H1 (cell line): ENCODE measurements at regions not wholly inside any gene's neighbourhood (a gene's known extent, or its start where the extent isn't known, plus 50 kb on each side); places are given as distances from the start of the nearest gene placed in this dataset.
A peak's percentile ranks its signal among the peaks of the same experiment; 100 is the strongest.

Source experiments
- CTCF ChIA-PET: fragments of 300-600 bp; sonication (Branson Sonifier 250); formaldehyde crosslinking; loops from one replicate; lab custom pipeline; 2021; ENCODE audit not compliant: partially characterized antibody; lab: Charles Lee
- POLR2A ChIA-PET: fragments of 300-600 bp; sonication (Branson Sonifier 250); formaldehyde crosslinking; loops from one replicate; lab custom pipeline; 2021; ENCODE audit warnings: inconsistent platforms; ENCODE audit not compliant: partially characterized antibody; lab: Charles Lee
- DNase-seq, 2 experiments: peaks; one replicate each; pipeline versions ENCODE4 v3.0.0 to v3.0.0-alpha.2; 2010 to 2022; ENCODE audit warnings: low spot score in 2 of 2, low read depth in 1 of 2, mixed read lengths in 1 of 2
- FAIRE-seq: peaks from 2 replicates; lab custom pipeline; 2011; peaks lifted over from hg19 to GRCh38; lab: Jason Lieb, UNC
- H2AFZ ChIP-seq: 2 replicates; pipeline ENCODE4 v1.8.1; 2012; ENCODE audit warnings: low read length, inconsistent platforms
- H2AK5ac ChIP-seq: 2 replicates; pipeline ENCODE4 v1.6.1; 2013; ENCODE audit warnings: low read depth, low read length
- H2BK120ac ChIP-seq: replicated peaks from 2 replicates; pipeline ENCODE3; 2013; ENCODE audit warnings: low read depth, low read length, inconsistent platforms
- H2BK12ac ChIP-seq: 2 replicates; pipeline ENCODE4 v1.6.1; 2013; ENCODE audit warnings: low read depth, low read length
- H2BK15ac ChIP-seq: 2 replicates; pipeline ENCODE4 v1.6.1; 2013; ENCODE audit warnings: low read length
- H2BK20ac ChIP-seq: 2 replicates; pipeline ENCODE4 v1.6.1; 2013; ENCODE audit warnings: low read length
- H2BK5ac ChIP-seq: 2 replicates; pipeline ENCODE4 v1.6.1; 2013; ENCODE audit warnings: low read depth, low read length
- H3K14ac ChIP-seq: 2 replicates; pipeline ENCODE4 v1.6.1; 2013; ENCODE audit warnings: inconsistent platforms; ENCODE audit not compliant: insufficient read length
- H3K18ac ChIP-seq: 2 replicates; pipeline ENCODE4 v1.6.1; 2013; ENCODE audit warnings: low read length; ENCODE audit errors: extremely low read depth
- H3K23ac ChIP-seq: 2 replicates; pipeline ENCODE4 v1.6.1; 2013; ENCODE audit warnings: inconsistent platforms; ENCODE audit not compliant: insufficient read length
- H3K23me2 ChIP-seq: 2 replicates; pipeline ENCODE4 v1.6.1; 2013; ENCODE audit warnings: low read depth, low read length
- H3K27ac ChIP-seq: 2 replicates; pipeline ENCODE4 v1.6.1; 2011; ENCODE audit warnings: low read depth, low read length, inconsistent platforms
- H3K27me3 ChIP-seq, 4 experiments: replicated peaks in 1 of 4; 1 replicate in 1 of 4; 2 replicates in 3 of 4; pipeline versions ENCODE4 v1.6.1 to v1.8.1; 2011 to 2013; ENCODE audit warnings: low read length in 3 of 4, mild to moderate bottlenecking in 3 of 4, inconsistent platforms in 2 of 4, mixed read lengths in 2 of 4, moderate library complexity in 1 of 4; ENCODE audit not compliant: control insufficient read depth in 3 of 4, insufficient read depth in 3 of 4; ENCODE audit errors: extremely low read depth in 1 of 4
- H3K36me3 ChIP-seq, 4 experiments: 2 replicates each; pipeline versions ENCODE4 v1.6.1 to v1.8.1; 2011 to 2013; ENCODE audit warnings: mild to moderate bottlenecking in 4 of 4, low read length in 3 of 4, moderate library complexity in 2 of 4, control low read depth in 1 of 4, inconsistent platforms in 1 of 4; ENCODE audit not compliant: insufficient read depth in 4 of 4, control insufficient read depth in 2 of 4
- H3K4ac ChIP-seq: replicated peaks from 2 replicates; pipeline ENCODE3; 2013; ENCODE audit warnings: low read length, low read depth, mixed read lengths, inconsistent platforms; ENCODE audit not compliant: insufficient read length
- H3K4me1 ChIP-seq, 4 experiments: replicated peaks in 1 of 4; 1 replicate in 1 of 4; 2 replicates in 3 of 4; pipeline versions ENCODE4 v1.6.1 to v1.8.1; 2011 to 2013; ENCODE audit warnings: low read length in 3 of 4, inconsistent platforms in 2 of 4, mixed read lengths in 1 of 4; ENCODE audit not compliant: insufficient read depth in 4 of 4, control insufficient read depth in 3 of 4
- H3K4me2 ChIP-seq, 2 experiments: 2 replicates each; pipeline versions ENCODE4 v1.6.1 to v1.8.1; 2011 to 2013; ENCODE audit warnings: low read depth in 2 of 2, low read length in 2 of 2, control low read depth in 1 of 2, inconsistent platforms in 1 of 2, mild to moderate bottlenecking in 1 of 2; ENCODE audit not compliant: insufficient read depth in 1 of 2
- H3K4me3 ChIP-seq, 4 experiments: fragments of 200-600, 300-600 bp in 1 of 4; sonication (generic), shearing (Covaris generic), sonication (Bioruptor Twin) in 1 of 4; 2 replicates each; pipeline versions ENCODE4 v1.5.1 to v1.8.1; 2011 to 2016; ENCODE audit warnings: low read length in 4 of 4, low read depth in 3 of 4, control low read depth in 2 of 4, inconsistent platforms in 2 of 4, mild to moderate bottlenecking in 2 of 4, mixed read lengths in 1 of 4, moderate library complexity in 1 of 4; ENCODE audit not compliant: insufficient read depth in 2 of 4; ENCODE audit errors: extremely low read depth in 1 of 4
- H3K56ac ChIP-seq: replicated peaks from 2 replicates; pipeline ENCODE3; 2013; ENCODE audit warnings: low read depth, mild to moderate bottlenecking, mixed read lengths, low read length, inconsistent platforms; ENCODE audit not compliant: insufficient read length
- H3K79me1 ChIP-seq: 2 replicates; pipeline ENCODE4 v1.6.1; 2013; ENCODE audit warnings: low read depth, low read length, control low read depth
- H3K79me2 ChIP-seq, 2 experiments: 2 replicates each; pipeline versions ENCODE4 v1.6.1 to v1.8.1; 2012 to 2013; ENCODE audit warnings: low read length in 2 of 2, mild to moderate bottlenecking in 2 of 2, inconsistent platforms in 1 of 2; ENCODE audit not compliant: insufficient read depth in 2 of 2, control insufficient read depth in 1 of 2
- H3K9ac ChIP-seq, 4 experiments: replicated peaks in 1 of 4; 1 replicate in 1 of 4; 2 replicates in 3 of 4; pipeline versions ENCODE4 v1.6.1 to v1.8.1; 2011 to 2013; ENCODE audit warnings: low read depth in 3 of 4, low read length in 3 of 4, control low read depth in 2 of 4, mild to moderate bottlenecking in 2 of 4, moderate library complexity in 2 of 4, inconsistent platforms in 1 of 4; ENCODE audit errors: extremely low read depth in 1 of 4
- H3K9me3 ChIP-seq, 2 experiments: 2 replicates each; pipeline versions ENCODE4 v1.6.1 to v1.8.1; 2012 to 2013; ENCODE audit warnings: mild to moderate bottlenecking in 2 of 2, moderate library complexity in 2 of 2, control low read depth in 1 of 2, inconsistent platforms in 1 of 2, low read depth in 1 of 2, low read length in 1 of 2, mixed read lengths in 1 of 2; ENCODE audit not compliant: insufficient read depth in 2 of 2
- H4K20me1 ChIP-seq, 2 experiments: replicated peaks in 1 of 2; 2 replicates each; pipeline versions ENCODE3 to v1.8.1; 2011 to 2013; ENCODE audit warnings: inconsistent platforms in 2 of 2, low read length in 2 of 2, mild to moderate bottlenecking in 1 of 2; ENCODE audit not compliant: insufficient read depth in 2 of 2, control insufficient read depth in 1 of 2
- H4K5ac ChIP-seq: 2 replicates; pipeline ENCODE4 v1.6.1; 2013; ENCODE audit warnings: low read length, low read depth, mixed read lengths, inconsistent platforms; ENCODE audit not compliant: insufficient read length
- H4K8ac ChIP-seq: 2 replicates; pipeline ENCODE4 v1.8.0; 2013; ENCODE audit warnings: mild to moderate bottlenecking, moderate library complexity, low read length, inconsistent platforms; ENCODE audit not compliant: insufficient read depth; ENCODE audit errors: extremely low read depth
- H4K91ac ChIP-seq: replicated peaks from 2 replicates; pipeline ENCODE3; 2013; ENCODE audit warnings: low read length, mixed read lengths, inconsistent platforms; ENCODE audit not compliant: insufficient read length
- WGBS, 2 experiments: shearing (Covaris generic) in 1 of 2; methylation state at CpG; one replicate each; pipeline versions ENCODE4 v1.1.6 to v1.1.7; 2013 to 2015; ENCODE audit warnings: low lambda C conversion rate in 2 of 2, mixed read lengths in 2 of 2, inconsistent platforms in 1 of 2, low coverage in 1 of 2, missing lambda C conversion rate in 1 of 2; ENCODE audit not compliant: insufficient replicate concordance in 2 of 2, insufficient coverage in 1 of 2, insufficient read length in 1 of 2; ENCODE audit errors: extremely low coverage in 1 of 2, missing lambda C conversion rate in 1 of 2; 5-methylcytosine and 5-hydroxymethylcytosine counted together

DNA sequence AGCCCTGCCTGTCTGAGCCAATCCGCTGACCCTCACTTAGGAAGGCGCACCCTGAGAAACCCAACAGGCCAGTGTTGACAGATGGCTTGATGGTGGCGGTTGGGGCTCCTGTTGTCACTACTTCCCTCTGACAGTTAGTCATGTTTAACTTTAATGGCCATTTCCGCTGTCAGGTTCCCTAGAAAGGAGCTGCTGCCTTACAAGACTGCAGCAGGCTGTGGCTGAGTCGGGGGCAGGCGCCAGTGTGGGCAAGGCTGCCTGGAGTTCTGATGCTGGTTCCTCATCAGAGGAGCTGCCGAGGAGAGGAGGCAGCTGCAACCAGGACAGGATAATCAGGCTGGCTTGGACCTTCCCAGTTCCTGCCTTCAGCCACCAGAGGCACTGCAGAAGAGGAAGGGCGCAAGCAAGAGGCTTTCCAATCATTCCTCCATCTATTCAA lies 223.2 kb upstream of the DYNLRB2 start:
- Histone ChIP-seq H2AK5ac (no peak overlapping the region), H3K4me2 (no peak overlapping the region), H3K14ac (no peak overlapping the region), H3K4ac (no peak overlapping the region), H3K18ac (no peak overlapping the region), H2BK20ac (no peak overlapping the region), H3K23me2 (no peaks in the 10 kb centered on the region), H3K79me2 (no peaks in the 10 kb centered on the region), H2BK15ac (no peak overlapping the region), H4K91ac (no peak overlapping the region), H4K8ac (no peak overlapping the region), H4K5ac (no peak overlapping the region), H3K27me3 (no peaks in the 10 kb centered on the region), H3K79me1 (no peaks in the 10 kb centered on the region), H3K4me3 (no peak overlapping the region), H3K9ac (no peak overlapping the region), H3K56ac (no peak overlapping the region), H3K23ac (no peak overlapping the region), H2AFZ (no peak overlapping the region), H3K36me3 (no peaks in the 10 kb centered on the region), H2BK5ac (no peak overlapping the region), H2BK12ac (no peak overlapping the region), H3K4me1 (no peaks in the 10 kb centered on the region), H4K20me1 (no peaks in the 10 kb centered on the region), H3K9me3 (no peaks in the 10 kb centered on the region), H3K27ac (no peak overlapping the region), H2BK120ac (no peak overlapping the region)
- FAIRE-seq (peak; percentile 81), DNase-seq (no peak)
- ChIA-PET POLR2A (no interaction called here), CTCF (interaction anchor here (1.0 to 2.6 kb wide), 14 partner anchors 9 to 321 kb away, joined by 3 to 10 read pairs (median 4); no protein-coding TSS in a partner anchor)
- 87% methylated on average over 8 of the region's 8 CpGs; no CpG with 5 or more reads in 1 of the 2 experiments for WGBS, 2 experiments
